Neural cell (in vitro differentiated cells): ENCODE measurements at regions not wholly inside any gene's neighbourhood (a gene's known extent, or its start where the extent isn't known, plus 50 kb on each side); places are given as distances from the start of the nearest gene placed in this dataset.
A peak's percentile ranks its signal among the peaks of the same experiment; 100 is the strongest.

Experiments used
- EP300 ChIP-seq: fragments of 450-650 bp; conservative IDR thresholded peaks from 2 replicates; pipeline ENCODE4 v1.6.1; 2014; ENCODE audit warnings: antibody characterized with exemption, mild to moderate bottlenecking, moderate library complexity; ENCODE audit not compliant: poor library complexity, severe bottlenecking
- EZH2 ChIP-seq: fragments of 200-600, 300-800 bp; shearing (Covaris generic), sonication (generic); IDR thresholded peaks from 2 replicates; pipeline ENCODE4 v1.6.1; 2014; ENCODE audit warnings: antibody characterized with exemption, low read length, borderline replicate concordance, mild to moderate bottlenecking; ENCODE audit not compliant: insufficient read depth, poor library complexity, severe bottlenecking
- MXI1 ChIP-seq: fragments of 450-650 bp; conservative IDR thresholded peaks from 2 replicates; pipeline ENCODE4 v1.6.1; 2014; ENCODE audit warnings: antibody characterized with exemption, mild to moderate bottlenecking; ENCODE audit not compliant: poor library complexity, severe bottlenecking
- POLR2AphosphoS5 ChIP-seq: IDR thresholded peaks from 2 replicates; pipeline ENCODE4 v1.6.1; 2012
- RAD21 ChIP-seq: fragments of 450-650 bp; conservative IDR thresholded peaks from 2 replicates; pipeline ENCODE4 v1.6.1; 2014; ENCODE audit warnings: antibody characterized with exemption, mild to moderate bottlenecking, moderate library complexity
- SMC3 ChIP-seq: fragments of 450-650 bp; conservative IDR thresholded peaks from 2 replicates; pipeline ENCODE4 v1.6.1; 2014; ENCODE audit warnings: antibody characterized with exemption, mild to moderate bottlenecking, moderate library complexity; ENCODE audit not compliant: poor library complexity
- TAF1 ChIP-seq: IDR thresholded peaks from 2 replicates; pipeline ENCODE4 v1.6.1; 2012; ENCODE audit warnings: low read depth
- TF ChIP-seq, protein P1 (sequence below): fragments of 450-650 bp; IDR thresholded peaks from 2 replicates; pipeline ENCODE4 v1.5.1; 2014; ENCODE audit warnings: antibody characterized with exemption, mild to moderate bottlenecking, moderate library complexity; ENCODE audit not compliant: poor library complexity, severe bottlenecking
- TF ChIP-seq, protein P2 (sequence below): IDR thresholded peaks from 2 replicates; pipeline ENCODE4 v1.6.1; 2012; ENCODE audit warnings: borderline replicate concordance

DNA sequence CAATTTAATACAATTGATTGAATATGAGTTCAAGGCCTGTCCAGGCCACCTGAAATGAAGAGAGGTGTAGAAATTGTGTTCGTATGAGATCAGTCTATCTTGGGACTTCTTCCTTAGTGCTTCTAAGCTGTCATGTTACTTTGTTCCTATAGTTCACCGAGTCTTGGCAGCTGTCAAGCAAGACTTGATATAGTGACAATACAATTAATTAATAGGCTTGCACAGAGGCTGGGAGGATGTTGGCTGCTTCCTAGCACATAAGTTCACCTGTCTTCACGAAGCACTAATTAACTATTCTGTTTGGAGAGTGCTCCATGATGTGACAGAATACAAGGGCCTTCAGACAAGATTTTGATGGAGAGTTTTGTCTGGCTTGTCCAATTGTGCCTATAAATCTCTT, 103.7 kb upstream of the CD96 start:
- TF ChIP-seq SMC3, result no peak
- TF ChIP-seq, protein P1, sequence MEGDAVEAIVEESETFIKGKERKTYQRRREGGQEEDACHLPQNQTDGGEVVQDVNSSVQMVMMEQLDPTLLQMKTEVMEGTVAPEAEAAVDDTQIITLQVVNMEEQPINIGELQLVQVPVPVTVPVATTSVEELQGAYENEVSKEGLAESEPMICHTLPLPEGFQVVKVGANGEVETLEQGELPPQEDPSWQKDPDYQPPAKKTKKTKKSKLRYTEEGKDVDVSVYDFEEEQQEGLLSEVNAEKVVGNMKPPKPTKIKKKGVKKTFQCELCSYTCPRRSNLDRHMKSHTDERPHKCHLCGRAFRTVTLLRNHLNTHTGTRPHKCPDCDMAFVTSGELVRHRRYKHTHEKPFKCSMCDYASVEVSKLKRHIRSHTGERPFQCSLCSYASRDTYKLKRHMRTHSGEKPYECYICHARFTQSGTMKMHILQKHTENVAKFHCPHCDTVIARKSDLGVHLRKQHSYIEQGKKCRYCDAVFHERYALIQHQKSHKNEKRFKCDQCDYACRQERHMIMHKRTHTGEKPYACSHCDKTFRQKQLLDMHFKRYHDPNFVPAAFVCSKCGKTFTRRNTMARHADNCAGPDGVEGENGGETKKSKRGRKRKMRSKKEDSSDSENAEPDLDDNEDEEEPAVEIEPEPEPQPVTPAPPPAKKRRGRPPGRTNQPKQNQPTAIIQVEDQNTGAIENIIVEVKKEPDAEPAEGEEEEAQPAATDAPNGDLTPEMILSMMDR, result no peak
- no peak for TF ChIP-seq RAD21
- TF ChIP-seq EZH2, result no peak
- TF ChIP-seq, protein P2, sequence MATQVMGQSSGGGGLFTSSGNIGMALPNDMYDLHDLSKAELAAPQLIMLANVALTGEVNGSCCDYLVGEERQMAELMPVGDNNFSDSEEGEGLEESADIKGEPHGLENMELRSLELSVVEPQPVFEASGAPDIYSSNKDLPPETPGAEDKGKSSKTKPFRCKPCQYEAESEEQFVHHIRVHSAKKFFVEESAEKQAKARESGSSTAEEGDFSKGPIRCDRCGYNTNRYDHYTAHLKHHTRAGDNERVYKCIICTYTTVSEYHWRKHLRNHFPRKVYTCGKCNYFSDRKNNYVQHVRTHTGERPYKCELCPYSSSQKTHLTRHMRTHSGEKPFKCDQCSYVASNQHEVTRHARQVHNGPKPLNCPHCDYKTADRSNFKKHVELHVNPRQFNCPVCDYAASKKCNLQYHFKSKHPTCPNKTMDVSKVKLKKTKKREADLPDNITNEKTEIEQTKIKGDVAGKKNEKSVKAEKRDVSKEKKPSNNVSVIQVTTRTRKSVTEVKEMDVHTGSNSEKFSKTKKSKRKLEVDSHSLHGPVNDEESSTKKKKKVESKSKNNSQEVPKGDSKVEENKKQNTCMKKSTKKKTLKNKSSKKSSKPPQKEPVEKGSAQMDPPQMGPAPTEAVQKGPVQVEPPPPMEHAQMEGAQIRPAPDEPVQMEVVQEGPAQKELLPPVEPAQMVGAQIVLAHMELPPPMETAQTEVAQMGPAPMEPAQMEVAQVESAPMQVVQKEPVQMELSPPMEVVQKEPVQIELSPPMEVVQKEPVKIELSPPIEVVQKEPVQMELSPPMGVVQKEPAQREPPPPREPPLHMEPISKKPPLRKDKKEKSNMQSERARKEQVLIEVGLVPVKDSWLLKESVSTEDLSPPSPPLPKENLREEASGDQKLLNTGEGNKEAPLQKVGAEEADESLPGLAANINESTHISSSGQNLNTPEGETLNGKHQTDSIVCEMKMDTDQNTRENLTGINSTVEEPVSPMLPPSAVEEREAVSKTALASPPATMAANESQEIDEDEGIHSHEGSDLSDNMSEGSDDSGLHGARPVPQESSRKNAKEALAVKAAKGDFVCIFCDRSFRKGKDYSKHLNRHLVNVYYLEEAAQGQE, result peak; percentile 33
- peak; percentile 96 for TF ChIP-seq EP300
- TF ChIP-seq POLR2AphosphoS5, result peak; percentile 83
- no peak for TF ChIP-seq TAF1
- TF ChIP-seq MXI1, result no peak
